Fibroblast of skin of left quadriceps (primary cell): ENCODE measurements at regions not wholly inside any gene's neighbourhood (a gene's known extent, or its start where the extent isn't known, plus 50 kb on each side); places are given as distances from the start of the nearest gene placed in this dataset.

Experiments used
- DNase-seq, 2 experiments: peaks; one replicate each; pipeline ENCODE4 v3.0.0-alpha.2; 2013; ENCODE audit warnings: low read depth in 2 of 2

DNA sequence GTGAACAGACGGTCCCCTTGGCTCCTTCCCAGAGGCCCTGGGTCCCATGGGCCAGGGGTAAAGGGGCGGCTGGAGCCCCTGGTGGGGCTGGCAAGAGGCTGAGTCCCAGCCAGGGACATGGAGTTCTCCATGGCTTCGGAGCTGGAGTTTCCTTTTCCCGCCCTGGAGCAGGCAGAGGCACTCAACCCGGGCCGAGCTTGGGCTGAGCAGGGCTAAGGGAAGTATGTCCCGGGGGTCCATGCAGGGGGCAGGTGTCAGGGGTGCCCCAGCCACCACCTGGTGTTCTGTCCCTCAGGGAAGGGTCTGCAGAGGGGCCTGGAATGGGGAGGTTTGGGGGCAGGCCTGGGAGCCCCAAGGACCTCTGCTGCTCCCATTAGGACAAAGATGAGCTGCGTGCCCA is 54.0 kb upstream of the TPM4 start:
- DNase-seq, result no peak

DNA sequence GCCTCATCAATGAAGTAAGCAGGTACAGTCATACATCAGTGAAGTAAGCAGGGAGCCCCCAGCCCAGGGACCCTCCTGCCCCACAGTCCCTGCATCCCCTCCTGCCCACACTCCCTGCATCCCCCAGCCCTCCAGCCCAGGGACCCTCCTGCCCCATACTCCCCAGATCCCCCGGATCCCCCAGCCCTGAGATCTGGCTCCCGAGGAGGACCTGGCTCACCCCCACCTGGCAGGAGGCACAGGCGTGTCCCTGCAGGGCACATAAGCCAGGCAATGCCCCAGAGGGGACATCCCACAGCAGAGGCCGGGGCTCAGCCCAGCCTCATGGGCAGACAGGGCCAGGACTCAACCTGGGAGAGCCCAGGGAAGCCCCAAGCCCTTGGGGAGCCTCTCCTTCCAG is 53.6 kb upstream of the TPM4 start:
- no peak for DNase-seq

- no peak for DNase-seq
These were observed 53.0 kb upstream of the TPM4 start for GRCh38 chr19:16023146-16023915.

DNA sequence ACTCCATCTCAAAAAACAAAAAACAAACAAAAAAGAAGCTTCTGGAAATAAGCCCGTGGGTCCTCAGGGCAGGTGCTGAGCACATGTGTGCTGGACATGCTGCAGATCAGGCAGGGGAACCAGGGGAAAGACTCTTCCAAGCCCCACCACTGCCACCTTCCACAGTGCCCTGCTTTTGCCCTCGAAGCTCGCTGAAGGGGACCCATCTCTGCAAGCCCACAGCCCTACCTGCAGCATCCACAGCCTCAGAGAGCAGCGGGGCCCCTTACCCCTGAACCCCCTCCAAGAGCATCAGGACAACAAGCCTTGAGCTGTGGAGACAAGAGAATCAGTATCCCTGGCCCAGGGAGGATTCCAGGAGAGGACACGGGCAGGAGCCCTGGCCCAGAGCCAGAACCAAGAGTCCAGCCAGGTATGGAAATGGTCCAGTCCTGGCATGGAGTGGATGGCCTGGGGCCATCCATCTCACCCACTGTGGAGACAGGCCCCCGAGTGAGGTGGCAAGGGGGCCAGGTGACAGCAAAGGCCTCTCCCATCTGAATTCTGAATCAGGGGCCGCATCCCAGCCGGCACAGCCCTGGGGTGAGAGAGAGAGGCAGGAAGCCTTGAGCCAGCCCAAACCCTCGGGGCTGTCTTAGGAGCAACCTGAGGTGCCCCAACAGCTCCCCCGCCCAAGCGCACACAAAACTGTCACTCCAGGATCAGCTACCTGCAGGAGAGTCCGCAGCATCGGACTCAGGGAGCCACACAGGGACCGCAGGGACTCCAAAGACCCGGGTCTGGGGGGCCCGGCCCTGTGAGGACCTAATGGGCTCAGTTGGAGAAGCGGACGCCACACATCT is 51.8 kb upstream of the TPM4 start:
- no peak for DNase-seq

GRCh38 chr19:16025108-16026101 is 50.9 kb upstream of the TPM4 start:
- DNase-seq, result no peak

DNA sequence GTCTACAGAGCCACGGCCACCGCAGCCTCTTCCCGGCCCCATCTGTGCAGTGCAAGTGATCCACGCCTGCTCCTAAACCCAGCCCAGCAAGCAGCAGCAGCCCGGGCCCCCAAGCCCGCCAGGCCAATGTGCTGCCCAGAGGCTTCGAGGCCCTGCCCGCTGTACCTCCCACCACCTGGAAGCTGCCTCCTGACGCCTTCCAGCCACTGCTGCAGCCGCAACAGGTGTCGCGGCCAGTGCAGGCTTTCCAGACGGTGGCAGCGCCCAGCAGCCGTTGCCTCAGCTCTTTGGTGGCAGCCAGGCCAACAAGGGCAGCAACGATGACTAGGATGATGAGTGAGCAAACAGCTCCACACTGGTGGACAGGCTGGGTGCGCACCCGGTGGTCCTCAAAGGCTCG is 50.2 kb upstream of the TPM4 start:
- DNase-seq, result no peak
